DND-41 (cell line): ENCODE measurements at regions not wholly inside any gene's neighbourhood (a gene's known extent, or its start where the extent isn't known, plus 50 kb on each side); places are given as distances from the start of the nearest gene placed in this dataset.

Experiments
- ATAC-seq: fragments of 200-7000 bp; cut with Tn5 transposase; 3 replicates; pipeline ENCODE4 v1.9.1; 2021; ENCODE audit warnings: low read depth; ENCODE audit not compliant: insufficient read depth
- DNase-seq: peaks from one replicate; pipeline ENCODE4 v3.0.0-alpha.2; 2020
- H2AFZ ChIP-seq: 2 replicates; pipeline ENCODE4 v1.6.0; 2012; ENCODE audit warnings: low read depth, low read length
- H3K27ac ChIP-seq: 2 replicates; pipeline ENCODE4 v1.5.1; 2012; ENCODE audit warnings: low read length, inconsistent platforms
- H3K27me3 ChIP-seq: fragments of 200-600 bp; sonication (generic); 2 replicates; pipeline ENCODE4 v1.6.0; 2012; ENCODE audit warnings: low read length, mild to moderate bottlenecking, inconsistent platforms; ENCODE audit not compliant: insufficient read depth, poor library complexity
- H3K36me3 ChIP-seq: 2 replicates; pipeline ENCODE4 v1.5.1; 2012; ENCODE audit warnings: low read length, inconsistent platforms; ENCODE audit not compliant: insufficient read depth
- H3K4me1 ChIP-seq: 2 replicates; pipeline ENCODE4 v1.5.1; 2012; ENCODE audit warnings: mild to moderate bottlenecking, low read length; ENCODE audit not compliant: insufficient read depth
- H3K4me2 ChIP-seq: 2 replicates; pipeline ENCODE4 v1.6.0; 2012; ENCODE audit warnings: mild to moderate bottlenecking, moderate library complexity, low read length, inconsistent platforms; ENCODE audit not compliant: insufficient read depth
- H3K4me3 ChIP-seq, 2 experiments: fragments of 200-600 bp in 1 of 2; shearing (Covaris generic) in 1 of 2; 2 replicates each; pipeline ENCODE4 v1.5.1; 2012 to 2016; ENCODE audit warnings: inconsistent platforms in 2 of 2, low read length in 2 of 2, mild to moderate bottlenecking in 2 of 2, low read depth in 1 of 2, moderate library complexity in 1 of 2
- H3K79me2 ChIP-seq: 2 replicates; pipeline ENCODE4 v1.6.0; 2012; ENCODE audit warnings: low read length, inconsistent platforms; ENCODE audit not compliant: insufficient read depth
- H3K9ac ChIP-seq: 2 replicates; pipeline ENCODE4 v1.6.0; 2012; ENCODE audit warnings: low read depth, mild to moderate bottlenecking, inconsistent platforms, low read length, moderate library complexity
- H3K9me3 ChIP-seq: 2 replicates; pipeline ENCODE4 v1.5.1; 2012; ENCODE audit warnings: low read length, moderate library complexity, mild to moderate bottlenecking, inconsistent platforms; ENCODE audit not compliant: insufficient read depth, severe bottlenecking
- H4K20me1 ChIP-seq: 2 replicates; pipeline ENCODE4 v1.6.0; 2012; ENCODE audit warnings: low read length; ENCODE audit not compliant: insufficient read depth
- EZH2 ChIP-seq: IDR thresholded peaks from 3 replicates; pipeline ENCODE4 v1.6.1; 2012; ENCODE audit warnings: borderline replicate concordance, low read depth, mild to moderate bottlenecking, moderate library complexity, low read length, inconsistent platforms; ENCODE audit not compliant: severe bottlenecking
- TF ChIP-seq, protein P1 (sequence below): IDR thresholded peaks from 2 replicates; pipeline ENCODE4 v1.5.1; 2012; ENCODE audit warnings: borderline replicate concordance, low read length, moderate library complexity, mild to moderate bottlenecking; ENCODE audit not compliant: poor library complexity, severe bottlenecking; ENCODE audit errors: extremely low read depth

DNA sequence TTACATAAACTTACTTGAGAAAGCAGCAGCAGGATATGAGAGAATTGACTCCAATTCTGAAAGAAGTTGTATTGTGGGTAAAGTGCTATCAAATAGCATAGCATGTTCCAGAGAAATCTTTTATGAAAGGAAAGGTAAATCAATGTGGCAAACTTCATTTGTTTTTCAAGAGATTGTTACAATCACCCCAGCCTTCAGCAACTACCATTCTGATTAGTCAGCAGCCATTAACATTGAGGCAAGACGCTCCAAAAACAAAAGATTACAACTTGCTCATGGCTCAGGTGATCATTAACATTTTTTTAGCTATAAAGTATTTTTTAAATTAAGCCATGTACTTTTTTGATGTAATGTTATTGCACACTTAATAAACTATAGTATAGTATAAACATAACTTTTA is 357.2 kb downstream of the TMEM135 start:
- H3K9ac ChIP-seq: no peak overlapping the region
- ATAC-seq (no peak), DNase-seq (no peak)
- no peaks in the 10 kb centered on the region for H3K79me2 ChIP-seq
- no peaks in the 10 kb centered on the region for H3K9me3 ChIP-seq
- no peak overlapping the region for H3K27ac ChIP-seq
- H4K20me1 ChIP-seq: no peaks in the 10 kb centered on the region
- TF ChIP-seq, protein P1, sequence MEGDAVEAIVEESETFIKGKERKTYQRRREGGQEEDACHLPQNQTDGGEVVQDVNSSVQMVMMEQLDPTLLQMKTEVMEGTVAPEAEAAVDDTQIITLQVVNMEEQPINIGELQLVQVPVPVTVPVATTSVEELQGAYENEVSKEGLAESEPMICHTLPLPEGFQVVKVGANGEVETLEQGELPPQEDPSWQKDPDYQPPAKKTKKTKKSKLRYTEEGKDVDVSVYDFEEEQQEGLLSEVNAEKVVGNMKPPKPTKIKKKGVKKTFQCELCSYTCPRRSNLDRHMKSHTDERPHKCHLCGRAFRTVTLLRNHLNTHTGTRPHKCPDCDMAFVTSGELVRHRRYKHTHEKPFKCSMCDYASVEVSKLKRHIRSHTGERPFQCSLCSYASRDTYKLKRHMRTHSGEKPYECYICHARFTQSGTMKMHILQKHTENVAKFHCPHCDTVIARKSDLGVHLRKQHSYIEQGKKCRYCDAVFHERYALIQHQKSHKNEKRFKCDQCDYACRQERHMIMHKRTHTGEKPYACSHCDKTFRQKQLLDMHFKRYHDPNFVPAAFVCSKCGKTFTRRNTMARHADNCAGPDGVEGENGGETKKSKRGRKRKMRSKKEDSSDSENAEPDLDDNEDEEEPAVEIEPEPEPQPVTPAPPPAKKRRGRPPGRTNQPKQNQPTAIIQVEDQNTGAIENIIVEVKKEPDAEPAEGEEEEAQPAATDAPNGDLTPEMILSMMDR: no peak
- TF ChIP-seq EZH2: no peak
- H3K4me2 ChIP-seq: no peak overlapping the region
- no peak overlapping the region for H3K4me3 ChIP-seq
- no peaks in the 10 kb centered on the region for H3K36me3 ChIP-seq
- H3K27me3 ChIP-seq: no peaks in the 10 kb centered on the region
- no peaks in the 10 kb centered on the region for H3K4me1 ChIP-seq
- H2AFZ ChIP-seq: no peak overlapping the region

DNA sequence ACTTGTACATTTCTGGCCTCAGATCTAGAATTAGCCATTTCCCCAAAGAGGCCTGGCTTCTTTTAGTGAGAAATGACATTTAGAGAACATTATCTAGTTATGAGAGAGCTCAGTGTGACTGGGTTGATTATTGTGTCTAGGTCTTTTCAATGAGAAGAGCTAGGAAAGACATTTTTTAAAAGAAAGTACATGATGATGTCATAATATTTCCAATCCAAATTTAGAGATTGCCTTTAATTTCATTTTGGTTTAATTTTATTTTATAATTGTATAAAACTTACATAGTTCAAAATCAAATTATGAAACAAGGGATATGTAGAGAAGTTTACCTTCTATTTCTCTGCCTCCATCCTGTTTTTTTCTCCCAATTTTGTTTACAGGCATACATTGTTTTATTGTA is 354.9 kb downstream of the TMEM135 start:
- no peak overlapping the region for H3K9ac ChIP-seq
- H3K27me3 ChIP-seq: no peaks in the 10 kb centered on the region
- no peaks in the 10 kb centered on the region for H3K9me3 ChIP-seq
- no peak overlapping the region for H3K27ac ChIP-seq
- TF ChIP-seq, protein P1: no peak
- TF ChIP-seq EZH2: no peak
- no peak for DNase-seq
- H3K79me2 ChIP-seq: no peaks in the 10 kb centered on the region
- ATAC-seq: no peak
- no peaks in the 10 kb centered on the region for H3K4me1 ChIP-seq
- H3K4me3 ChIP-seq: no peak overlapping the region
- no peak overlapping the region for H2AFZ ChIP-seq
- no peak overlapping the region for H3K4me2 ChIP-seq
- H3K36me3 ChIP-seq: no peaks in the 10 kb centered on the region
- no peaks in the 10 kb centered on the region for H4K20me1 ChIP-seq

DNA sequence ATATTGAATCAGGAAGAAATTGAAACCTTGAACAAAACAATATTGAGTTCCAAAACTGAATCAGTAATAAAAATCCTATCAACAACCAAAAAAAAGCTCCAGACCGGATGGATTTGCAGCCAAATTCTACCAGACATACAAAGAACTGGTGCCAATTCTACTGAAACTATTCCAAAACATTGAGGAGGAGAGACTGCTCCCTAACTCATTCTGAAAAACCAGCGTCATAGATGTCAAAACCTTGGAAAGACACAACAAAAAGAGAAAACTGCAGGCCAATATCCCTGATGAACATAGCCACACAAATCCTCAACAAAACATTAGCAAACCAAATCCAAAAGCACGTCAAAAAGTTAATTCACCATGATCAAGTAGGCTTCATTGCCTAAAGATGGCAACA is 353.8 kb downstream of the TMEM135 start:
- Histone ChIP-seq H3K27ac (no peak overlapping the region), H3K79me2 (no peaks in the 10 kb centered on the region), H3K4me3 (no peak overlapping the region), H3K36me3 (no peaks in the 10 kb centered on the region), H3K4me2 (no peak overlapping the region), H3K4me1 (no peaks in the 10 kb centered on the region), H4K20me1 (no peaks in the 10 kb centered on the region), H3K27me3 (no peaks in the 10 kb centered on the region), H2AFZ (no peak overlapping the region), H3K9ac (no peak overlapping the region), H3K9me3 (no peaks in the 10 kb centered on the region)
- ATAC-seq (no peak), DNase-seq (no peak)
- TF ChIP-seq, protein P1: no peak
- TF ChIP-seq EZH2: no peak

DNA sequence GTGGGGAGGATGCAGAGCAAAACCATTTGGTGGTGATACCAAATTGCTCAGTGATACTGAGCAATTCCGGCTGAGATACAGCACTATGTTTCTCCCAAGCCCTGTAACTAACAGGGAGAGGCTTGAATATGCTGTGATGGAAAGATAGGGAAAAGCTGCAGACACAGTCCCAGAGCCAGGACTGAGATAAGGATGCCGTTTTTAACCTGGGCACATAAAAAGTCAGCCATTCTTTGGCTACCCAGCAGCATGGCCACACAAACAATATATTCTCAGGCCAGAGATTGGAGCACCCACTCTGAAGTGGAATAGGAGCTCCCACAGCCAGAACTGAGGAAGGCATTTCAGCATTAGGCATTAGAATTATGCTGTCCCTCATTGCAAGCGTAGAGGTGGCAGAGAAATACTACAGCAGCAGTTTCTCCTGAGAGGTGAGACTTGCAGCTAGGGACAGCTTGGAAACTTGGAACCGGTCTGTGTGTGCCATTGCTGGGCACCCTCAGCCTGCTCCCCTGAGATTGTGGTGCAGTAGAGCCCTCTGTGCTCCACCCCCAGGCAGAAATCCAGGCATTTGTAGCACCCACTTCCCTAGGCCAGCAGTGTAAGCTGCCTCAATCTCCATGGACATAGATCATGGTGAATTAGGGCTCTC is 346.5 kb downstream of the TMEM135 start:
- Histone ChIP-seq H3K27me3 (no peaks in the 10 kb centered on the region), H3K4me2 (no peak overlapping the region), H3K9me3 (peaks cover 4% of the 10 kb centered on the region), H3K79me2 (no peaks in the 10 kb centered on the region), H3K4me1 (no peaks in the 10 kb centered on the region), H4K20me1 (no peaks in the 10 kb centered on the region), H3K36me3 (no peaks in the 10 kb centered on the region), H3K9ac (no peak overlapping the region), H2AFZ (no peak overlapping the region), H3K27ac (no peak overlapping the region), H3K4me3 (no peak overlapping the region)
- TF ChIP-seq, protein P1: no peak
- no peak for TF ChIP-seq EZH2
- ATAC-seq (no peak), DNase-seq (no peak)
